Tibial artery (tissue), 4 donors: ENCODE measurements at regions not wholly inside any gene's neighbourhood (a gene's known extent, or its start where the extent isn't known, plus 50 kb on each side); places are given as distances from the start of the nearest gene placed in this dataset.

Experiments
- DNase-seq, 2 donors: peaks; one replicate each; pipeline ENCODE4 v3.0.0-alpha.2; 2019
- H3K27ac ChIP-seq, 2 donors: fragments of 200-600 bp; sonication (generic) in 1 of 2; 1 replicate in 1 of 2; 2 replicates in 1 of 2; pipeline ENCODE4 v1.5.1; 2018 to 2019; ENCODE audit warnings: mild to moderate bottlenecking in 1 of 2
- H3K27me3 ChIP-seq, 2 donors: fragments of 200-600 bp; sonication (generic) in 1 of 2; one replicate each; pipeline versions ENCODE4 v1.5.1 to v1.6.0; 2016 to 2019
- H3K36me3 ChIP-seq, 3 donors: fragments of 200-600 bp; sonication (generic) in 2 of 3; one replicate each; pipeline ENCODE4 v1.5.1; 2016 to 2019; ENCODE audit warnings: mild to moderate bottlenecking in 2 of 3
- H3K4me1 ChIP-seq, 4 donors: fragments of 200-600 bp; sonication (generic) in 2 of 4; 1 replicate in 3 of 4; 2 replicates in 1 of 4; pipeline ENCODE4 v1.5.1; 2016 to 2019
- H3K4me3 ChIP-seq, 2 donors: fragments of 200-600 bp; sonication (generic) in 1 of 2; 1 replicate in 1 of 2; 2 replicates in 1 of 2; pipeline ENCODE4 v1.5.1; 2018 to 2019; ENCODE audit warnings: mild to moderate bottlenecking in 2 of 2
- H3K9me3 ChIP-seq, 3 donors: fragments of 200-600 bp; sonication (generic) in 1 of 3; one replicate each; pipeline ENCODE4 v1.5.1; 2016 to 2019
- intact Hi-C: fragments of 100-400 bp; cut with DNase I; formaldehyde crosslinking; loops from one replicate; pipeline ENCODE4 v1.15.0; 2023; ENCODE audit warnings: low total_unique reads
- TF ChIP-seq, protein P1 (sequence below), 2 experiments: fragments of 200-600 bp in 1 of 2; fragments of 450-650 bp in 1 of 2; IDR thresholded peaks; one replicate each; pipeline ENCODE4 v1.5.1; 2017 to 2019; ENCODE audit warnings: antibody characterized with exemption in 2 of 2, mild to moderate bottlenecking in 1 of 2, moderate library complexity in 1 of 2

DNA sequence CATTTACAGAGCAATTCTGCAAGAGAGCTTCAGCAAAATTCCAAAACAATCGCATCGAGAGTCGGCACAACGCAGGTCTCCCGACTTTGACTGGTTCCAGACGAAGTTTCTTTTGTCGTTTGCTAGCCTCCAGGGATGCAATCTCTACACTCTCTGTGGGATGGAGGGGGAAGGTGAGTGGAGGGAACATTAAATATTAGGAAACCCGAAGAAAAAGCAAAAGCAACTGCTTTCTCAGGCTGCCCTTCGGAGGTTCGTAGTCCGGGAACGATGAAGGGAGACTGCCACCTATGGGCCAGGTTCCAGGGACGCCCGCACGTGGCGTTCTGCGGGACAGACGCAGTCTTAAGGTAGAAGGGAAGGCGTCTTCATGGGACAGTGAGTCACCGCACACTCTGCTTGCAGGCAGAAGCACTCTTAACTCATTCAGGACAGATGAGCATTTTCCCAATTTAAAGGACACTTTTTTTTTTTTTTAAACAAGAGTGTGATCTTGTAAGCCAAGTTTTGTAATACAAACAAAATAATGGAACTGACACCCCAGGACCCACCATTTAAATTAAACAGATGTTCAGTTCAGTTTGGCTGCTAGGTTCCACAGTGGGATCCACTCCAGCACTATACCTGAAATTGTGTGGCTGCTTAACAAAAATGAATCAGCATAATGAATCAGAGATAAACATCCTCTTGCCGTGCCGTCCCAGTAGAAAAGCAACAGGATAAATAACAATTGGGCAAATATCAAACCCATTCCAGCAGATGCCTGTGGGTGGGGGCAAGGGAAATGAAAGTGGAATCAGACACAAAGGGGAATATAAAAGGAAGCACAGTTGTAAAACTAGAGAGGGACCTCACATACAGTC, 65.8 kb upstream of the ARMC2 start:
- no peaks in the 10 kb centered on the region for H3K9me3 ChIP-seq
- no peaks in the 10 kb centered on the region for H3K27me3 ChIP-seq
- DNase-seq = peak; percentile 80 to 89
- TF ChIP-seq, protein P1, sequence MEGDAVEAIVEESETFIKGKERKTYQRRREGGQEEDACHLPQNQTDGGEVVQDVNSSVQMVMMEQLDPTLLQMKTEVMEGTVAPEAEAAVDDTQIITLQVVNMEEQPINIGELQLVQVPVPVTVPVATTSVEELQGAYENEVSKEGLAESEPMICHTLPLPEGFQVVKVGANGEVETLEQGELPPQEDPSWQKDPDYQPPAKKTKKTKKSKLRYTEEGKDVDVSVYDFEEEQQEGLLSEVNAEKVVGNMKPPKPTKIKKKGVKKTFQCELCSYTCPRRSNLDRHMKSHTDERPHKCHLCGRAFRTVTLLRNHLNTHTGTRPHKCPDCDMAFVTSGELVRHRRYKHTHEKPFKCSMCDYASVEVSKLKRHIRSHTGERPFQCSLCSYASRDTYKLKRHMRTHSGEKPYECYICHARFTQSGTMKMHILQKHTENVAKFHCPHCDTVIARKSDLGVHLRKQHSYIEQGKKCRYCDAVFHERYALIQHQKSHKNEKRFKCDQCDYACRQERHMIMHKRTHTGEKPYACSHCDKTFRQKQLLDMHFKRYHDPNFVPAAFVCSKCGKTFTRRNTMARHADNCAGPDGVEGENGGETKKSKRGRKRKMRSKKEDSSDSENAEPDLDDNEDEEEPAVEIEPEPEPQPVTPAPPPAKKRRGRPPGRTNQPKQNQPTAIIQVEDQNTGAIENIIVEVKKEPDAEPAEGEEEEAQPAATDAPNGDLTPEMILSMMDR (IDR thresholded peaks at IDR 0.05) = peak; percentile 75 to 79
- H3K27ac ChIP-seq = peak overlapping the region; percentile 5 to 57
- intact Hi-C loops = loop anchor here (5.0 to 10.0 kb wide), 2 partner anchors 112 to 240 kb away; no protein-coding TSS in a partner anchor
- H3K36me3 ChIP-seq = no peaks in the 10 kb centered on the region
- peak overlapping the region; percentile 49 for H3K4me3 ChIP-seq
- peaks cover 0 to 15% (median 8%) of the 10 kb centered on the region in 4 donors for H3K4me1 ChIP-seq

DNA sequence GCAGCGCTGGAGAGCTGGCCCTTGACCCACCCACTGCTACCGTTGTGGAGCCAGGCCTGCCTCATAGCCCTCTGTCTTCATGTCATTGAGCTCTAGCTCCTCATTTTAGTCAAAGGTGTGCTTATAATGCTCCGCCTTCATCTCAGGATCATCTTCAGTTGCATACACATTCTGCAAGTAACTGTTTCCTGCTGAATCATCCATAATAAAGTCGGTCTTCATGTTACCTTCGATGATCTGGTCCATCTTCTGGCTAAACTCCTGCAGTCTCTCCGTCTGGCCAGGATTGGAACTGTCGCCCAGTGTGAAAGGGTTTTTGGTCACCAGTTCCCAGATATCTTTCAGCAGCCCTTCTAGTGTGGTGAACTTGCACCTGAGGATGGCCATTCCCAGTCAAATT, 62.6 kb upstream of the ARMC2 start:
- Histone ChIP-seq H3K27ac (no peak overlapping the region), H3K9me3 (peaks cover 0 to 4% (median 0%) of the 10 kb centered on the region in 3 donors), H3K27me3 (no peaks in the 10 kb centered on the region), H3K4me3 (no peak overlapping the region), H3K4me1 (peaks cover 0 to 15% (median 8%) of the 10 kb centered on the region in 4 donors), H3K36me3 (peaks cover 0 to 5% (median 0%) of the 10 kb centered on the region in 3 donors)
- intact Hi-C loops = loop anchor here (10.0 kb wide), 1 partner anchor 109 kb away; no protein-coding TSS in a partner anchor
- no peak for DNase-seq
- TF ChIP-seq, protein P1 (IDR thresholded peaks at IDR 0.05) = no peak

DNA sequence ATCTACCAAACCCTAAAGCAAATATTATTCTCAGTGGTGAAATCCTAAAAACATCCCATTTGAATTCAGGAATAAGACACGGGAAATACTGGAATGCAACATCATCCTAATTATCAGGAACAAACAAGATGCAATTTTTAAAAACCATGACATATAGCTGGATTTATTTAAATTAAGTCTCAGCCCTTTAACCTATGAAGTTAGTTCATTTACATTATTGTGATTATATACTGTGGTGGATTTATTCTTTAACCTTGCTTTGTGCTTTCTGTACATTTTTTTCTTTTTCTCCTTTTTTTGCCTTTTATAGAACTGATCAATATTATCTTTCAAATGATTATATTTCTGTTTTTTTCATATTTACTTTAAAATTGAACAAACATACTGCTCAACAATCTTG, 59.8 kb upstream of the ARMC2 start:
- DNase-seq = no peak
- TF ChIP-seq, protein P1 (IDR thresholded peaks at IDR 0.05) = no peak
- Histone ChIP-seq H3K36me3 (peaks cover 0 to 5% (median 0%) of the 10 kb centered on the region in 3 donors), H3K27ac (no peak overlapping the region), H3K4me3 (no peak overlapping the region), H3K9me3 (peaks cover 0 to 4% (median 0%) of the 10 kb centered on the region in 3 donors), H3K4me1 (no peaks in the 10 kb centered on the region), H3K27me3 (no peaks in the 10 kb centered on the region)
- intact Hi-C loops = loop anchor here (10.0 kb wide), 1 partner anchor 106 kb away; no protein-coding TSS in a partner anchor

DNA sequence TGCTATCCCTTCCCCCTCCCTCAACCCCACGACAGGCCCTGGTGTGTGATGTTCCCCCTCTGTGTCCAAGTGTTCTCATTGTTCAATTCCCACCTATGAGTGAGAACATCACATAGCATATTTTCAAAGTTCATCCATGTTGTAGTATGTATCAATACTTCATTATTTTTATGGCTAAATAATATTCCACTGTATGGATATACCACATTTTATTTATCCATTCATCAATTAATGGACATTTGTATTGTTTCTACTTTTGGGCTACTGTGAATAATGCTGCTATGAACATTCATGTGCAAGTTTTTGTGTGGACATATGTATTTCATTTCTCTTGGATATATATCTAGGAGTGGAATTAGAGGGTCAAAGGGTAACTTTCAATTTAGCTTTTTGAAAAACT, 58.7 kb upstream of the ARMC2 start:
- Histone ChIP-seq H3K27me3 (no peaks in the 10 kb centered on the region), H3K9me3 (peaks cover 0 to 4% (median 0%) of the 10 kb centered on the region in 3 donors), H3K4me1 (no peaks in the 10 kb centered on the region), H3K27ac (no peak overlapping the region), H3K4me3 (no peak overlapping the region), H3K36me3 (peaks cover 0 to 5% (median 0%) of the 10 kb centered on the region in 3 donors)
- DNase-seq = no peak
- intact Hi-C loops = loop anchor here (10.0 kb wide), 1 partner anchor 105 kb away; no protein-coding TSS in a partner anchor
- TF ChIP-seq, protein P1 (IDR thresholded peaks at IDR 0.05) = no peak

DNA sequence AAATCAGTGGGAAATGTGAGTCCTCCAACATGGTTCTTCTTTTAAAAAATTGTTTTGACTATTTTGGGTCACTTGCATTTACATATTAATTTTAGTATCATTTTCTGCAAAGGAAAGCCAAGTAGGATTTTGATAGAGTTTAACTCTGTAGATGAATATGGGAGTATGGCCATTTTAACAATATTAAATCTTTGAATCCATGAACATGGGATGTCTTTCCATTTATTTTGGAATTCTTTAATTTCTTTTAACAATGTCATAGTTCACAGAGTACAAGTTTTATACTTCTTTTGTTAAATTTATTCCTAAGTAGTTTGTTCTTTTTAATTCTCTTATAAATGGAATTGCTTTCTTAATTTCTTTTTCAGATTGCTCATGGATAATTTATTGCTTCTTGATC, 56.5 kb upstream of the ARMC2 start:
- H3K27me3 ChIP-seq = no peaks in the 10 kb centered on the region
- TF ChIP-seq, protein P1 (IDR thresholded peaks at IDR 0.05) = no peak
- intact Hi-C loops = no loop called here
- DNase-seq = no peak
- no peaks in the 10 kb centered on the region for H3K4me1 ChIP-seq
- no peak overlapping the region for H3K27ac ChIP-seq
- H3K4me3 ChIP-seq = no peak overlapping the region
- H3K36me3 ChIP-seq = peaks cover 0 to 5% (median 0%) of the 10 kb centered on the region in 3 donors
- peaks cover 0 to 4% (median 0%) of the 10 kb centered on the region in 3 donors for H3K9me3 ChIP-seq
